ENCODE measurements at regions not wholly inside any gene's neighbourhood (a gene's known extent, or its start where the extent isn't known, plus 50 kb on each side); places are given as distances from the start of the nearest gene placed in this dataset.
"Not testable (repeated sequence)": the region's sequence is repeated elsewhere in the genome, so short reads cannot be mapped to it uniquely, and the experiment has no call there.

DNA sequence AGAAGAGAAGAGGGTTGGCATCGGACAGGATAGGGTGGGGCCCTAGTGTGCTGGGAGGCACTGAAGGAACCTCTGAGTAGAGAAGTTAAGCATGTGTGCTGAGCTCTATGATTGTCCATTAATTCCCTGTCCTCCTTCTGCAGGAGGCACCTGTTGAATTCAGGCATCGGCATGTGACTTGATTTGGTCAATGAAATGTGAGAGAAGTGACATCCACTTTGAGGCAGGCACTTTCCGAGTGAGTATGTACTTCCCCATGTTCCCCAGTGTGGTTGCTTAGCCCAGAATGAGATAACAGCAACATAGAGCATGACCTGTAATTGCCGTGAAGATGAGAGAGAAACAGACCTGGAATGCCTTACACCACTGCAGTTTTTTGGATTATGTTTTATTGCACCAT, 224.8 kb downstream of the RPLP1 start:
- Mint-ChIP-seq H3K4me1 (no peaks in the 10 kb centered on the region), H3K27me3 (ENCODE audit: low read depth) (peaks cover 44% of the 10 kb centered on the region), H3K9me3 (peaks cover 2% of the 10 kb centered on the region), H3K4me3 (no peak overlapping the region), H3K36me3 (ENCODE audit: low read depth) (no peaks in the 10 kb centered on the region), H3K27ac (ENCODE audit: unreplicated experiment) (no peak overlapping the region)
- DNase-seq (ENCODE audit: low read depth, low spot score) = no peak
- TF ChIP-seq CTCF (conservative IDR thresholded peaks at IDR 0.05) = no peak

DNA sequence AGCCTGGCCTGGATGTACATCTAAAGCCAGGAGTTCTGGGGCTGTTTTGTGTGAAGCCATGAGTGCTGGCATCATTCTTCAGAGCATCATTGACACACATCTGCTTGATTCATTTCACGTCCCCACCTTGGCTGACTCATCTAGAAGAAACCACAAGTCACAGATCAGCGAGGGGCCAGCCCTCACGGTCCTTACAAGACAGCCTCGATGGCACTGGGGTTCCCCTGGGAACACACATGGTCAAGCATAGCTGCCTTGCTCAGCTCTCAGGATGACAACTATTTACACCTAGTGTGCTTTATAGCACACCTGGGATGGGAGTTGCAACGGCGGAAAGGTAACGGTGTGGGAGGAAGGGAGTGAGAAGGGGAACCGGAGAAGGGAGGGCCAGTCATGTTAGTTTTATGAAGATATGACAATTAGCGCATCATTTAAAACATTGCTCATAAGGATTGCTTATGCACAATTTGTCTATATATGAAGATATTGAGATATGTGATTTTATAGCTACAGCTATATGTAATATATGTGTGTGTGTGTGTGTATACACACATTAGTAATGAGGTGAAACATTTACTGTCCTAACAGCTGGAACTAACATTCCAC, 227.1 kb downstream of the RPLP1 start:
- no peak overlapping the region for H3K27ac Mint-ChIP-seq (ENCODE audit: unreplicated experiment)
- TF ChIP-seq CTCF (conservative IDR thresholded peaks at IDR 0.05) = no peak
- no peaks in the 10 kb centered on the region for H3K4me1 Mint-ChIP-seq
- peaks cover 3% of the 10 kb centered on the region for H3K36me3 Mint-ChIP-seq (ENCODE audit: low read depth)
- H3K27me3 Mint-ChIP-seq (ENCODE audit: low read depth) = peaks cover 35% of the 10 kb centered on the region
- no peak for DNase-seq (ENCODE audit: low read depth, low spot score)
- H3K4me3 Mint-ChIP-seq = no peak overlapping the region
- peaks cover 9% of the 10 kb centered on the region for H3K9me3 Mint-ChIP-seq

DNA sequence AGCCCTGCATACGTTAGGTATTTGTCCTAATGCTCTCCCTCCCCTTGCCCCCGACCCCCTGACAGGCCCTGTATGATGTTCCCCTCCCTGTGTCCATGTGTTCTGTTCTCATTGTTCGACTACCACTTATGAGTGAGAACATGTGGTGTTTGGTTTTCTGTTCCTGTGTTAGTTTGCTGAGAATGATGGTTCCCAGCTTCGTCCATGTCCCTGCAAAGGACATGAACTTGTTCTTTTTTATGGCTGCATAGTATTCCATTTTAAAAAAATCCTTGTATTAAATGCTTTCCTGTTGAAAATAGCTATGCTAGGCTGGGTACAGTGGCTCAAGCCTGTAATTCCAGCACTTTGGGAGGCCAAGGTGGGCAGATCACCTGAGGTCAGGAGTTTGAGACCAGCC, 232.2 kb downstream of the RPLP1 start:
- H3K9me3 Mint-ChIP-seq = peaks cover 18% of the 10 kb centered on the region
- not testable (repeated sequence) for H3K4me1 Mint-ChIP-seq; H3K36me3 Mint-ChIP-seq (ENCODE audit: low read depth); H3K27me3 Mint-ChIP-seq (ENCODE audit: low read depth); H3K4me3 Mint-ChIP-seq; H3K27ac Mint-ChIP-seq (ENCODE audit: unreplicated experiment); DNase-seq (ENCODE audit: low read depth, low spot score)

- Mint-ChIP-seq H3K36me3 (ENCODE audit: low read depth) (peaks cover 3% of the 10 kb centered on the region), H3K27ac (ENCODE audit: unreplicated experiment) (no peak overlapping the region)
- no peak for TF ChIP-seq CTCF (conservative IDR thresholded peaks at IDR 0.05)
These were observed 233.2 kb downstream of the RPLP1 start for GRCh38 chr15:69685512-69686452.

DNA sequence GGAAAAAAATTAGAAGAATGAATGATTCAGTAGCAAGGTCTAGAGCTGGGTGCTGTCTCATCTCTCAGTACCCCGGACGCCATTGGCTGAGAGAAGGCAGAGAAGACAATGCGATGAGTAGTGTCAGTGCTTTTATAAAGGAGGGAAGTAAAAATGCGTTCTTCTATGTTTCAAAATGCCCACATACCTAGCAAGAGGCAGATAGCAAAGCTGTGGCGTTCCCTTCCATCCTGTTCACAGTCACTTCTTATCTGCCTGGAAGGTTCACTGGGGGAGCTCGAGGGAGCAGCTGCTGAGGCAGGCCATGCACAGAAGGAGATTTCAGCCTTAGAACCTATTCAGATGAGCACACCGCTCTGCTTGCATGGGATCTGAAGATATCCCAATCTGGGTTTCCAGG, 234.0 kb downstream of the RPLP1 start:
- H3K36me3 Mint-ChIP-seq (ENCODE audit: low read depth) = peaks cover 3% of the 10 kb centered on the region
- H3K27me3 Mint-ChIP-seq (ENCODE audit: low read depth) = peaks cover 9% of the 10 kb centered on the region
- H3K4me3 Mint-ChIP-seq = no peak overlapping the region
- DNase-seq (ENCODE audit: low read depth, low spot score) = no peak
- no peak for TF ChIP-seq CTCF (conservative IDR thresholded peaks at IDR 0.05)
- H3K4me1 Mint-ChIP-seq = no peaks in the 10 kb centered on the region
- no peak overlapping the region for H3K27ac Mint-ChIP-seq (ENCODE audit: unreplicated experiment)
- H3K9me3 Mint-ChIP-seq = peaks cover 18% of the 10 kb centered on the region

More at GRCh38 chr15:69685512-69686452, 233.2 kb downstream of the RPLP1 start:
- no peak for DNase-seq (ENCODE audit: low read depth, low spot score)
- Mint-ChIP-seq H3K4me3 (no peak overlapping the region), H3K4me1 (no peaks in the 10 kb centered on the region), H3K27me3 (ENCODE audit: low read depth) (peaks cover 9% of the 10 kb centered on the region), H3K9me3 (peaks cover 18% of the 10 kb centered on the region)

DNA sequence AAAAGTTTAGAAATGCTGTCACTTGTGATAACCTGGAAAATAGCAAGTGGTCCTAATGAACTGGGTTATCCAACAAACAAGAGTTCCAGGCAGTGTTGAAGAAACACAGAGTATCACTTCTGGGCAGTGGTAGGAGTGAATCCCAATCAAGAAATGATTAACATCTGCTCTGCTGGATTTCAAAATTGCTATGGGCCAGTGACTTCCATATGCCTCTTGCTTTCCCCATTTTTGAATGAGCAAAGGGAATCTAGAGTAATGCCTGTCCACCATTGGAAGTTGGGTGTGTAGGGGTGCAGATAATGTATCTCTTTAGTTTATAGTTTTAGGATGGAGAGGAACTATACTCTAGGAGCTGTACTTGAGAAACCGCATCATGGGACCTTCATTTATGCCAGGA, 236.5 kb downstream of the RPLP1 start:
- no peak overlapping the region for H3K4me3 Mint-ChIP-seq
- no peak for TF ChIP-seq CTCF (conservative IDR thresholded peaks at IDR 0.05)
- H3K4me1 Mint-ChIP-seq = no peaks in the 10 kb centered on the region
- no peaks in the 10 kb centered on the region for H3K36me3 Mint-ChIP-seq (ENCODE audit: low read depth)
- H3K27me3 Mint-ChIP-seq (ENCODE audit: low read depth) = peaks cover 11% of the 10 kb centered on the region
- H3K9me3 Mint-ChIP-seq = peaks cover 9% of the 10 kb centered on the region
- no peak for DNase-seq (ENCODE audit: low read depth, low spot score)
- H3K27ac Mint-ChIP-seq (ENCODE audit: unreplicated experiment) = no peak overlapping the region
